ENCODE measurements at regions not wholly inside any gene's neighbourhood (a gene's known extent, or its start where the extent isn't known, plus 50 kb on each side); places are given as distances from the start of the nearest gene placed in this dataset.

DNA sequence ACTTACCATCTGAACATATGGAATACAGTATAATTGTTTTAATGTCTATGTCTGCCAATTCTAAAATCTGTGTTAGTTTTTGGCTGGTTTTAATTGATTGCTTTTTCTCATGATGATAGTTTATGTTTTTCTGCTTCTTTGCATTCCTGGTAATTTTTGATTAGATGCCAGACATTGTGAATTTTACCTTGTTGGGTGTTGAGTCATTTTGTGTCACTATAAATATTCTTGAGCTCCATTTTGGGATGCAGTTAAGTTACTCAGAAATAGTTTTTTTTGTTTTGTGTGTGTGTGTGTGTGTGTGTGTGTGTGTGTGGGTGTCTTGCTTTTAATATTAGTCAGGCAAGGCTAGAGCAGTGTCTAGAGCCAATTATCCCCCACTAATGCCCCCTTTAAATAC, 818.8 kb upstream of the NR2F2 start:
- TF ChIP-seq CTCF (conservative IDR thresholded peaks at IDR 0.05; ENCODE audit: low read depth in 2 of 2) (no peak), ZNF331 (CRISPR knock-in tag; IDR thresholded peaks at IDR 0.05; ENCODE audit: low read depth) (no peak), EZH2phosphoT487 (IDR thresholded peaks at IDR 0.05; ENCODE audit: unreplicated experiment) (no peak)
